HG03571 (cell line): ENCODE measurements at regions not wholly inside any gene's neighbourhood (a gene's known extent, or its start where the extent isn't known, plus 50 kb on each side); places are given as distances from the start of the nearest gene placed in this dataset.
A peak's percentile ranks its signal among the peaks of the same experiment; 100 is the strongest.
"Not testable (repeated sequence)": the region's sequence is repeated elsewhere in the genome, so short reads cannot be mapped to it uniquely, and the experiment has no call there.

Experiments used
- ATAC-seq: cut with Tn5 transposase; IDR thresholded peaks from one replicate; pipeline ENCODE4 v1.9.1; 2021; ENCODE audit not compliant: unreplicated experiment

DNA sequence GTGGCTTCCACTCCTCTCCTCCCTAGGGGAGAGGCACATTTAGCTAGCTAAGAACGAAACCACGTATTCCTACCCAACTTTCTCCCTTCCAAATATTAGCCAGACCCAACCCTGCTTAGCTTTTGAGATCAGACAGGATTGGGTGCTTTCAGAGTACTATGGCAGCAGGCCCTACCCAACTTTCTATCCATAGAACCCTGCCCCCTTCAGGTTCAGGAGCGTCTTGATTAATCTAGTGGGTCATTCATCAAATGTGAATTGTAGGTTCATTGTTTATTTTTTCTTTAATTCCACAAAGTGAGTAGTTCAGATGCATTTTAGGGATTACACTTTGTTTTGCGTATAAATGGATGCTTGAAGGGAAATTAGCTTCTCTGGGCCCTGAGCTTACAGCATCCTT lies 188.3 kb downstream of the MIB1 start:
- ATAC-seq, result no peak

DNA sequence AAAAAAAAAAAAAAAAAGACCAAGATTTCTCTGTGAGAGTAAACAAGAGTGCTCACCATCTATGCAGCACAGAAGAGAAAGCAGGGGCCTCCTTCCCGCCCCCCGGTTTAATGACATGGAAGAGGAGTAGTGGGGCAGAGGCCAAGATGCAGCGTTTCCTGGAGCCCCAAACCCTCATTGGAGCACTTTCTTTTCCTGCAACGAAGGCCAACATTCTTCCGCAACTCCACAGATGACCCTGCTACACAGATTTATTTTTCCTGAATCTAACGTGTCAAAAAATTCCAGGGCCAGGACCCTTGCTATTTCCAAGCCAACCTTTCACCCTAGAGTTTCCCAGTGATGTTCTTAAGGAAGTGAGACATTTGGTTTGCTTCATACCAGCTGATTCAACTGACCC lies 189.6 kb downstream of the MIB1 start:
- no peak for ATAC-seq

DNA sequence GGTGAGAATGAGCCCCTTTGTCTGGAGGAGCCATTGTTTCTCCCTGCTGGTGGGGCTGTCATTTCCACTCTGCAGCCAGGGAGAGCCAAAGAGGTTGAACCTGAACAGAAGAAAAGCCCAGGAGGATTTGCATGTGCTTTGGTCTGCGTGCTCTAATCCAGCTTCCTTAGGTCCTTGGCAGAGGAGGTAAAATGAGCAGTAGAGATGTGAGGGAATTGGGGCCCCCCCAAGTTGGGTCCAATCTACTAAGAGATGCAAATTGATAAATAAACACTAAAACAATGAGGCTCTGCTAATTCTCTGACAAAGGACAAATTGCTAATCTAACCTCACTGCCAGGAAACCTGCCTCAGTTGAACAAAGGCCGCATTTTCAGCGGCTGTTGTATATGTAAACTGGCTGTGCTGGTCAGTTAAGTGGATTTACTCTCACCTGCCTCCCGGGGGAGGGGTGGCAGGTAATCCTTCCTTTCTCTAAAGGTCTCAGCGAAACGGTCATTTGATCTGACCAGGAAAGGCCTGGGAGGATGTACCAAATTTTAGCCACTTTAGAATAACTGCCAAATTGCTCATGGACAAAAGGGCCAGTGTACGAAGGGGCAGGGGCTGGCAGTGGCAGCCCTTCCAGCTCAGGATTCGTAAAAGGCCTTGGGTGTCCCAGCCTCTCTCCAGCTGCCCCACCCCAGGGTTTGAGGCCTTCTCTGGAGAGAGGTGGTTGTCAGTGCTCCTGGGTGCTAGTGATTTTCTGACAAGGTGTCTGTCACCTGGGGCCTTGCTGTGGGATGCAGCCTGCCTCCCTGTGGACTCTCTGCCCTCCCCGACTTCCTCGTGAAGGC lies 193.6 kb downstream of the MIB1 start:
- ATAC-seq, result no peak

DNA sequence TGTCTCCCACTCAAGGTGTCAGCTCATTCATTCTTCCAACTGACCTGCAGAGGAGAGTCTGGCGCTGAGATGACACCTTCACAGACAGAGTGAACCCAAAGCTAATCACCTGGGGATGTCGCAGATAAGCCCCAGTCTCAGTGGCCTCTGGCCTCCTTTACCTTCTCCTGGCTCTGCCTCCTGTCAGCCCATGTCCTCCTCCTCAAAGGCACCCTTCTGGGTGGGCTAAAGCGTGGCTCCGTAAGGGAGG lies 194.1 kb downstream of the MIB1 start:
- ATAC-seq, result no peak

DNA sequence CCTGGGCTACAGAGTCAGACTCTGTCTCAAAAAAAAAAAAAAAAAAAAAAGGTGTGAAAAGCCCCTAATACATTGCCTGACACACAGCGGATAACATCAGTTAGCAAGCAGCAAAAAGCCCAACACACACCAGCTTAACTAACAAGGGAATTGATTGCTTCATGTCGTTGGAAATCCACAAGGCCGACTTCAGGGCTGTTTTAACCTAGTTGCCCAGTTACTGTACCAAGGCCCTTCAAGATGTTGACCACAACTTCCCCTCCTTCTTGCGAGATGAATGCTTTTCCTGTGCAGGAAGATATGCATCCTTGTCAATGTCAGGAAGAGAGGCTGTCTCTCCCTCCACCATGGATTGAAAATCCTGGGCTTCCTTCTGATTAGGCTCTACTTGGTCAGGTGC lies 202.9 kb downstream of the MIB1 start:
- no peak for ATAC-seq

DNA sequence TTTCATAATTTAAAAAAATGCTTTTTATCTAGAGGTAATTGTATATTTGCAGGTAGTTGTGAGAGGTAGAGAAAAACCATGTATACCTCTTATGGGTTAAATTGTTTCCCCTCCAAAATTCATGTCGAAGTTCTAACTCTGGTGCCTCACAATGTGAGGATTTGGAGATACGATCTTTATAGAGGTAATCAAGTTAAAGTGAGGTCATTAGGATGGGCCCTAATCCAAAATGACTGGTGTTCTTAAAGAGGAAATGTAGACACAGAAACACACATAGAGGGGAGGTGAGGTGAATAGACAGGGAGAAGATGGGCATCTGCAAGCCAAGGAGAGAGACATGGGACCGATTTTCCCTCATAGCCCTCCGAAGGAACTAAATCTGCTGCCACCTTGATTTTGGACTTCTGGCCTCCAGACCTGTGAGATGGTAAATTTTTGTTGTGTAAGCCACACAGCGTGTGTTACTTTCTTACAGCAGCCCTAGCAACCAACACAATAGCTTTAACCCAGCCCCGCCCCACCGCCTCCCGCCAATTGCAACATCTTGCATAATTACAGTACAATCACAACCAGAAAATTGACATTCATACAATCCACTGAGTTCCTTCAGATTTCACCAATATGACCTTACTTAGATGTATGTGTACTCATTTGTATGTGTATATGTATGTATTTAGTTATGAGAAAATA lies 208.9 kb downstream of the MIB1 start:
- ATAC-seq, result no peak

DNA sequence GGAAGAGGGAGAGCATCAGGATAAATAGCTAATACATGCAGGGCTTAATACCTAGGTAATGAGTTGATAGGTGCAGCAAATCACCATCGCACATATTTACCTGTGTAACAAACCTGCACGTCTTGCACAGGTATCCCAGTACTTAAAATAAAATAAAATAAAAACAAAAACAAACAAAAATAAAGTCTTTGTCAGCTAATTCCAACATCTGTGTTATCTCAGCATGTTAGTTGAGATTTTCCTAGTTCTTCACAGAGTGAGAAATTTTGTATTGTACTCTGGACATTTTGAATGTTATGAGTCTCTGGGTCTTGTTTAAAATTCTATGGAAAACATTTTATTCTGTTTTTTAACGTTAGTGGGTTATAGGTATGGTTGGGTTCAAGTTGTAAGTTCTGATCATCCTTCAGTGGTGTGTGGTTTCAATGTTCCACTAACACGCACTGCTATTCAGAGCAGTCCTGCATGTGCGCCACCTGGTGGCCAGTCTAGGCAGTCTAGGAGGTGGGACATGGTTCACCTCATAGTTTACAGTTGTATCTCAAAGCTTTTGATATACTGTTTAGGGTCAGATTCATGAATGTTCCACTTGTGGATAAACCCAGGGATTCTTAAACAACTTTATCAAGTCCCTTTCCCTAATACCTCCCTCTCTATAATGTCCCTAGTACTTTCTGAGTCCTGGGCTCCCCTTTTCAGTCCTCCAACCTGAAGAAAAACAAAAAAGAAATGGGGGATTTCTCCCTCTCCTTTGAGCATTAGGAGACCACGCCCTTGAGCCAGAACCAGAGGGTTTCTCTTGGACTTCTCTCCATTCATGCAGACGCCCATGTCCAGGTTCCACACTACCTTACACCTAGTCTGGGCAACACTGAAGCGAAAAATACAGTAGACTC lies 213.4 kb upstream of the GATA6 start:
- ATAC-seq, result peak; percentile 96

DNA sequence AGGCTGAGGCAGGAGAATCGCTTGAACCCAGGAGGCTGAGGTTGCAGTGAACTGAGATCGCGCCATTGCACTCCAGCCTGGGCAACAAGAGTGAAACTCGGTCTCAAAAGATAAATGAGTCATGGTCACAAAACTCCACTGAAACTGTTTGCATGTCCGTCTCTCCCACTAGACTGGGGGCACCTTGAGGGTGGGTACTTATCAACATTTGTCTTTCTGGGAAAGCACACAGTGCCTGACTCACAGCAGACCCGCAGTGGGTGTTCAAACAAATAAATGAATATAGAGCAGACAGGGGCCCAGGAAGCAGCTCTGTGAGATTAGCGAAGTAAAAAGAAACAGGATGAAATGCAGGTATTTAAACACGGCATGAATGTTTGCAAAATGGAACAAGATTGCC lies 211.1 kb upstream of the GATA6 start:
- no peak for ATAC-seq

DNA sequence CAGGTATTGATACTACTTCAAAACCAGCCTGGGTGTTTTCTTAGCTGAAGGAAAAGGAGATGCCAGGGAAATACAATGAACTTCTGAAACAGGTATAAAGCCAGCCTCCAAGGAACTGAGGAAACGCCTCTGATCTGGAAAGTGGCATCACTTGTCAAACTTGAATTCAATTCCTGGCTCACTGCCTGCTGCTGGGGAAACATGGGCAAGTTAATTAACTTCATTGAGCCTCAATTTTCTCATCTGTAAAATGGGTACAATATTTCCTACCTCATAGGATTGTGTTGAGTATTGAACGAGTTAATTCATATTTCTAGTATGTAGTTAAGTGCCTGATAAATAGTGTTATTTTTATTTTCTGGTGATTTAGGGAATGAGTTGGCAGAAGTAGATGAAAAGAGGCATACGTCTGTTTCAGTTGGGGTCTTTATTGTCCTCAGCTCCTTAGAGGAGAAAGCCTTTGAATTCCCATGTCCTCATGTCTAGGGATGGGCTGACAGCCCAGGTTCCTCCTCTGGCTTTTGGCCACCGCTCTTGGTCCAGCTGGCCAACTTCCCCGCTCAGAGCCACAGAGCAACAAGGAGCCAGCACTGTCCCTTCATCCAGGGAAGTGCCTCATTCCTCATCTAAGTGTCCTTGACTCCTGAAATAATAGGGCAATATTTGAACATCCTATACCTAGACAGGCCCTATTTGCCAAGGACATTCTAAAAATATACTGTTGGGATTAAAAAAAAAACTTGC lies 210.5 kb upstream of the GATA6 start:
- no peak for ATAC-seq

DNA sequence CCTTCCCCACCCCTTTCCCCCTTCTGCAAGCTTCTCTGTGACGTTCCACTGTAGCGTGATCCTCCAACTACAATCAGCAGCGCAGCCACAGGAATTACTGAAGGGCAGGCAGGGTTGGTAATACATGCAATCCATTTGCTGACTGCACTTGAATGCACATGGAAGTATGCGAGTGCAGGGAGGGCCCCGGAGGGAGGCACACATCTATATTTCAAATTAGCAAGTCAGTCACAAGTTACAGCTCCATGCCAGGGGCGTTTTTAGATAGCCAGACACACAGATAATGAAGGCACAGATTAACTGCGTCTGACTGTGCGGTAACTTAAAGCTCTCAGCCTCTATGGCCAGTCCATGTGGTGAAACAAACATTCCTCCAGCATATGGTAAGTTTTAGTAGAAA lies 209.2 kb upstream of the GATA6 start:
- ATAC-seq, result no peak

DNA sequence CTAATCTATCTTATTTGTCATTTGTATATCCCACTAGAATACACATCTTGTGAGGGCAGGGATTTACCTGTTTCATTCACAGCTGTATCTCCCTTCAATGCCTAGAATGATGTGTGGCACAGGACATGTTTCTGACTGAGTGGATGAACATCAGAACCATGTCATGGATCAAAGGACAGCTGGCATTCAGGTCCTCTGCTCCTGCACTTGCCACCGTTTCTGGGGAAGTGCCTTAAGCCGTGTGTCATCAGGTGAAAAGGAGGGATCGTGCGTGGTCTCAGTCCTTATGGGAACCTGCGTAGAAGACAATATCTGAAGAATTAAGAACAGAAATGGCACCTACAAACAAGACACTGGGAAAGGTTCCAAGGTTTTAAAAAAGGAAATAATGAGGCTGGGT lies 206.1 kb upstream of the GATA6 start:
- no peak for ATAC-seq

DNA sequence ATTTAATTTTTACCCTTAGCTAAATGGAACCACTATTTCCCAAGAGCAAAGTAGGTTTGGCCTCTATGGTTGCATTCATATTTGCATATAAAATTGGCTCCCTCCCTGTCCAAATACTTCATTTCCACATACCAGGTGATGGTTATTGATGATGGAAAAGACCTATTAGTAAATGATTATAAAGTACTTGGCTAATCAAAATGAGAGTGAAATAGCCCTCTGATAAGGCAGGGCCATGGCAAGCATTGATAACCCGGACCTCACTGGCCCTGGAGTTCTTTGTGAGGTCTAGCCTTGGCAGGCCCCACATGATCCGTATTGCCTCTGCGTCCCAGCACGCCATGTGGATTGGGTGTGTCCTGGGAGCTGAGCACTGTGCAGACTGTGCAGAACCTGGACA lies 201.1 kb upstream of the GATA6 start:
- ATAC-seq, result no peak

DNA sequence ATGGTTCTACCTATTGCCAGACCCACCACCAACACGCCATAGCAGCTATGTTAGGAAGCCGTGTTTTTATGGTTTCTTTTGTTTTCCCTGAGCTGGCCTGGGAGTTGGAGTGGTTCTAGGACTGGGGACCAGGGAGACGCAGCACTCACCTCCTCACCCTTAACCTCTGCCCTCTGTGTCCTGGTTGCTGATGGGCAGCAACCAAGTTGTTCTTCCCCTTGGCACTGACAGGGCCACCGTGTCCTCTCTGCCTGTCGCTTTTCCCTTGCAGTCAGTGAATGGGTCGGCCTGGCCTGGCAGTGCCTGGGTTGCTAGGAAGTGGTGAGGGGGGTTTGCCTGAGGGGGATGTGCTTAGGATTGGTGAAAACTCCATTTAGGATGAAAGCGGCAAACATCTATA lies 197.1 kb upstream of the GATA6 start:
- no peak for ATAC-seq

DNA sequence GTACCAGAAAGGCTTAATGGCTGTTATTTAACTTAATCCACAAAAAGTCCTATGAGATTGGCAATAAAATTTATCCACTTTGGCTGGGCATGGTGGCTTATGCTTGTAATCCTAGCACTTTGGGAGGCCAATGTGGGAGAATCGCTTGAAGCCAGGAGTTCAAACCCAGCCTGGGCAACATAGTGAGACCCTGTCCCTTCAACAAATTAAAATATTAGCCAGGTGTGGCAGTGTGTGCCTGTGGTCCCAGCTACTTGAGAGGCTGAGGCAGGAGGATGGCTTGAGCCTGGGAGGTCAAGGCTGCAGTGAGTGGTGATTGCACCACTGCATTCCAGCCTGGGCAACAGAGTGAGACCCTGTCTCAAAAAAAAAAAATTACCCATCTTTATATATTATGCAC lies 193.4 kb upstream of the GATA6 start:
- ATAC-seq, result not testable (repeated sequence)

DNA sequence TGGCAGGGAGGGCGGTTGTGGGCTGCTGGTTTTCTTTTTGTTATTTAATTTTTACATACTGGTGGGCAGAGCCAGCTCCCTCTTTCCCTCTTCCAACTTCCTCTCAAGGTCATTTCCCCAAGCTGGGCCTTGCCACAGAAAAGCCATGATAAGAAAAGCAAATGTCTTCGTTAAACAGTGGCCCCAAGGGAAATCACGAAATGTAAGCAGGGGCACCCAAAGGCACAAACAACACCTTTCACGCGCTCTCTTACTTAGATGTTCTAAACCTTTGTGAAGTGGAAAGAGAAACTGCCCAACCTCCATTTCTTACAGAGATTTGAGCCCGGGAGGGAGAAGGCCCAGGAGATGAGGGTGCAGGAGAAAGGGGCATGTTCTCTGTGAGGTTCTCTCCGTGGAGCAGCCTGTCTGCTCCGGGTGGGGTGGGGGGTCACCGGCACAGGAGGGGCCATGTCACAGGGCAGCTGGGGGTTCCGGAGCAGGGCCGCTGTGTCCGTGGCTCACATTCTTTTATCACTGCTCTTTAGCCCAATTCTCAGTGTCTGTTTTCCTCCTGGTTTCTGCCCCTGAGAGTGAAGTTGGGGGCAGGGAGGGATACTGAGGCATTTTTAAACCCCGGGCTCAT lies 190.7 kb upstream of the GATA6 start:
- ATAC-seq, result no peak

DNA sequence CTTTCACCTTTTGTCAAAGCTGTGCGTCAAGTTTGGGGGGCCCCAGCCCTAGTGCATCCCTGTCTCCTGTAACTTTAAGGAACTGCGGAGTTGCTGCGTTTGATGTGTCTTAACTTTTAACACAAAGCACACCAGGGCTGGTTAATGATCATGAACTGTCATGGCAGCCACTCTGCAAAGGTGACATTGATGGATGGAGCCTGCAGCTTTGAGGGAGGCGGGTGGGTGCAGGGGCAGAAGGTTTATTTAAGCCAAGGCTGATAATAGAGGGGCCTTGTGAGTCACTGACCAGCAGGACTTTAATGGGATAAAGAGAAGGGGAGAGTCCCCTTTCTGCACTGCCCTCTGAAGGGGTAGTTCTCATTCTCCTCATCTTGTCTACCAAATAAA lies 190.2 kb upstream of the GATA6 start:
- ATAC-seq, result no peak

DNA sequence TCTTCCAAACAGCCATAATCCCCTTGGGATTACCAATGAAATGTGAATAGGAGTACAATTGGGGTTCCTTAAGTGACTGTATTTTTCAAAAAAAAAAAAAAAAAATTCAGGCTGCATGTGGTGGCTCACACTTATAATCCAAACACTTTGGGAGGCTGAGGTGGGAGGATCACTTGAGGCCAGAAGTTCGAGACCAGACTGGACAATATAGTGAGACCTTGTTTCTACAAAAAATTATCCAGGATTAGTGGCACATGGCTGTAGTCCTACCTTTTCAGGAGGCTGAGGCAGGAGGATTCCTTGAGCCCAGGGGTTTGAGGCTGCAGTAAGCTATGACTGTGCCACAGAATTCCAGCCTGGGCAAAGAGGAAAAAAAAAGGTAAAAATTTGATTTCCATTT lies 189.6 kb upstream of the GATA6 start:
- ATAC-seq, result no peak

DNA sequence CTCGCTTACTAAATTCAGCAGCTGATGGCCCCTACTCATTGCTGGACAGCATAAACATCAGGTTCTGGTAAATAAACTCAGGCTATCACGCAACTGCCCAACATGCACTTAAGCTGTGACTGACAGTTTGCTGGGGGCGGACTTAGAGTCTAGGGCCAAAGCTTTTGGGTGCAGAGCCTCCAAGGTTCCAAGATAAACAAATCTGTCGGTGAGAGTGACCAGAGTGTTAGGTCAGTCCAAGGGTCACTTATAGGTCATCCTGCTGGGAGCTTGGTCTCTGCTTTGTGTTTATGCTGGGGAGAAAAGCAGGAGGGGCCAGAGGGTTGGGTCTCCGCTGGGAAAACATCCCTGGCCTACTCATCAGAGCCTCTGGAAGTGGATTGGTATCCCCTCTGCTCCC lies 188.6 kb upstream of the GATA6 start:
- ATAC-seq, result no peak

DNA sequence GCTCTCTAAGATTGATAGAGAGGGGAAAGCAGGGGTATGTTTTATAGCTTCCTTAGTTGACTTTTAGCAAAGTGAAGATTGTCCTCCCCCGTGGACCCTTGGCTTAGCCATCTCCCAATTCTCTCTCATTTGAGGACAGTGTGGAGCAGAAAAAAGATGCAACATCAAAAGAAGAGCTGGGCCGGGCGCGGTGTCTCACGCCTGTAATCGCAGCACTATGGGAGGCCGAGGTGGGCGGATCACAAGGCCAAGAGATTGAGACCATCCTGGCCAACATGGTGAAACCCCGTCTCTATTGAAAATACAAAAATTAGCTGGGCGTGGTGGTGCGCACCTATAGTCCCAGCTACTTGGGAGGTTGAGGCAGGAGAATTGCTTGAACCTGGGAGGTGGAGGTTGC lies 187.9 kb upstream of the GATA6 start:
- not testable (repeated sequence) for ATAC-seq

DNA sequence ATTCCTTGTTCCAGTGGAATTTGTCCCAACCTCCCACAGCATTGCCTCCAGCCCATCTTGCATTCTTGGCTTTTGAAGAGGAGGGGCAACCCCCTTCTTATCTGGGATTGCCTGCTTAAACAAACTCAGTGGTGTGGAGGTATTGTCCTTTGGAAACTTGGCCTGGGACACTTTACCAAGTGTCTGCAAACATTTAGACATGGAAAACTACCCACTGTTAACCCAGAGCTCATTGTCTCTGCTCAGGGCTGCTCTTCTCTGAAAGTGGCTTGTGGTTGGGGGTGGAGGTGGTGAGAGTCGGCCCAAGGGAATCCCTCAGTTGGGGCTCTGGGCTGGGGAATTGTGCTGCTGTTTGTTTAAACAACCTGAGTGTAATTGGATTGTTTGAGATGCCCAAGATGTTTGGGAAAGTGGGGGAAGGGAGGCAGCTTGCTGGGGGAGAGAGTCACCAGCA lies 178.3 kb upstream of the GATA6 start:
- ATAC-seq, result no peak

DNA sequence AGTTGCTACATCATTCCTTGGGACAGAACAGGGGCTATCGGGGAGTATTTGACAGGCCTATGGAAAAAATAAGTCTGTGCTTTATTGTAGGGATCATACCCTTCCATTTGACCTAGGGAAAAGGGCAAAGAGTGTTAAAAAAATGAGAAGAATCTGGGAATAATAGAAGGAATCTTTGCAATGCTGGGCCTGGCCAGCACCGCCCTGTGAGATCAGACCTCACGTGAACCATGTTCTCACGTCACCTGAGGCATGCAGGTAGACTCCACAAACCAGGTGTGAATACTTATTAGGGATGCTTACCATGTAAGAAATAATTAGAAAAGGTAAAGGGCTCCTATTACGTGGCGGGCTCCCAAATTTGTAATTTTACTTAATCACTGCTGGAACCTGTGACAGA lies 177.5 kb upstream of the GATA6 start:
- ATAC-seq, result no peak
